ENCODE measurements at regions not wholly inside any gene's neighbourhood (a gene's known extent, or its start where the extent isn't known, plus 50 kb on each side); places are given as distances from the start of the nearest gene placed in this dataset.

GRCh38 chr1:4126251-4126650, 226.2 kb upstream of the C1orf174 start:
- no peak for DNase-seq (ENCODE audit: low spot score)
- H3K27me3 ChIP-seq = no peaks in the 10 kb centered on the region
- H3K9me3 ChIP-seq = no peaks in the 10 kb centered on the region
- no peak overlapping the region for H3K4me3 ChIP-seq
- TF ChIP-seq, protein P1, sequence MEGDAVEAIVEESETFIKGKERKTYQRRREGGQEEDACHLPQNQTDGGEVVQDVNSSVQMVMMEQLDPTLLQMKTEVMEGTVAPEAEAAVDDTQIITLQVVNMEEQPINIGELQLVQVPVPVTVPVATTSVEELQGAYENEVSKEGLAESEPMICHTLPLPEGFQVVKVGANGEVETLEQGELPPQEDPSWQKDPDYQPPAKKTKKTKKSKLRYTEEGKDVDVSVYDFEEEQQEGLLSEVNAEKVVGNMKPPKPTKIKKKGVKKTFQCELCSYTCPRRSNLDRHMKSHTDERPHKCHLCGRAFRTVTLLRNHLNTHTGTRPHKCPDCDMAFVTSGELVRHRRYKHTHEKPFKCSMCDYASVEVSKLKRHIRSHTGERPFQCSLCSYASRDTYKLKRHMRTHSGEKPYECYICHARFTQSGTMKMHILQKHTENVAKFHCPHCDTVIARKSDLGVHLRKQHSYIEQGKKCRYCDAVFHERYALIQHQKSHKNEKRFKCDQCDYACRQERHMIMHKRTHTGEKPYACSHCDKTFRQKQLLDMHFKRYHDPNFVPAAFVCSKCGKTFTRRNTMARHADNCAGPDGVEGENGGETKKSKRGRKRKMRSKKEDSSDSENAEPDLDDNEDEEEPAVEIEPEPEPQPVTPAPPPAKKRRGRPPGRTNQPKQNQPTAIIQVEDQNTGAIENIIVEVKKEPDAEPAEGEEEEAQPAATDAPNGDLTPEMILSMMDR (IDR thresholded peaks at IDR 0.05) = no peak
- H3K4me1 ChIP-seq = no peaks in the 10 kb centered on the region
- no peak overlapping the region for H3K27ac ChIP-seq
- H3K36me3 ChIP-seq = no peaks in the 10 kb centered on the region

DNA sequence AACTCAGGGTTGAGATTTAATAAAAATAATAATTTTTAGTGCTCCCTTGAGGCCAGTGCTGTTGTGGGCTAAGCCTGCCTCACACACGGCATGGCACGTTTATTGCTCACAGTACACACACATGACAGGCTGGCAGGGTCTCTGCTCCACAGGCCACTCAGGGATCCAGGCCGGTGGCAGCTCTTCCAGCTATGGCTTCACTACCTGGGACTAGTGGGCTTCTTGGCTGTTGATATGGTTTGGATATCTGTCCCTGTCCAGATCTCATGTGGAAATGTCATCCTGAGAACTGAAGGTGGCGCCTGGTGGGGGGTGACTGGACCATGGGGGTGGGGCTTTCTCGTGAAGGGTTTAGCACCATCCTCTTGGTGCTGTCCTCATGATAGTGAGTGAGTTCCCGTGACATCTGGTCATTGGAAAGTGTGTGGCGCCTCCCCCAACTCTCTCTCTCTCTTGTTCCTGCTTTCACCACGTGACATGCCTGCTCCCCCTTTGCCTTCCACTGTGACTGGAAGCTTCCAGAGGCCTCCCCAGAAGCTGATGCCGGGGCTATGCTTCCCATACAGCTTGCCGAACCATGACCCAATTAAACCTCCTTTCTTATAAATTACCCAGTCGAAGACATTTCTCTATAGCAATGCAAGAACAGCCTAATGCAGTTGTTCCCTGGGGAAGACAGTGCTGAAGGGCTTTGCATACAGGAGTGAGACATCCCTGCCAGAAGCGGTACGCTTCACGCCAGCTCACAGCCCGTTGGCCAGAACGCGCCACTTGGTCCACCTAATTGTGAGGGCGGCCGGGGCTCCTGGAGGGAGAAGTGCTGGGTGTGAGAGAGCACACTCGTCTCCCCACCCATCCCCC, 226.9 kb upstream of the C1orf174 start:
- Histone ChIP-seq H3K27me3 (no peaks in the 10 kb centered on the region), H3K27ac (no peak overlapping the region), H3K4me1 (no peaks in the 10 kb centered on the region), H3K36me3 (no peaks in the 10 kb centered on the region), H3K4me3 (no peak overlapping the region), H3K9me3 (no peaks in the 10 kb centered on the region)
- TF ChIP-seq, protein P1 (IDR thresholded peaks at IDR 0.05) = no peak
- DNase-seq (ENCODE audit: low spot score) = no peak

GRCh38 chr1:4127592-4128140, 227.6 kb upstream of the C1orf174 start:
- H3K27me3 ChIP-seq = no peaks in the 10 kb centered on the region
- TF ChIP-seq, protein P1 (IDR thresholded peaks at IDR 0.05) = no peak
- DNase-seq (ENCODE audit: low spot score) = no peak

GRCh38 chr1:4128616-4129015, 228.5 kb upstream of the C1orf174 start:
- no peak overlapping the region for H3K4me3 ChIP-seq
- H3K27me3 ChIP-seq = no peaks in the 10 kb centered on the region

More at GRCh38 chr1:4127592-4128140, 227.6 kb upstream of the C1orf174 start:
- no peaks in the 10 kb centered on the region for H3K9me3 ChIP-seq
- H3K36me3 ChIP-seq = no peaks in the 10 kb centered on the region
- H3K4me1 ChIP-seq = no peaks in the 10 kb centered on the region
- H3K4me3 ChIP-seq = no peak overlapping the region
- H3K27ac ChIP-seq = no peak overlapping the region

GRCh38 chr1:4129693-4130092, 229.6 kb upstream of the C1orf174 start:
- H3K27ac ChIP-seq = no peak overlapping the region
- no peak overlapping the region for H3K4me3 ChIP-seq
- no peaks in the 10 kb centered on the region for H3K4me1 ChIP-seq
- TF ChIP-seq, protein P1 (IDR thresholded peaks at IDR 0.05) = no peak
- H3K9me3 ChIP-seq = no peaks in the 10 kb centered on the region
- H3K36me3 ChIP-seq = no peaks in the 10 kb centered on the region
- no peaks in the 10 kb centered on the region for H3K27me3 ChIP-seq
- no peak for DNase-seq (ENCODE audit: low spot score)

More at GRCh38 chr1:4128616-4129015, 228.5 kb upstream of the C1orf174 start:
- no peaks in the 10 kb centered on the region for H3K36me3 ChIP-seq
- no peaks in the 10 kb centered on the region for H3K4me1 ChIP-seq
- no peak for DNase-seq (ENCODE audit: low spot score)
- no peaks in the 10 kb centered on the region for H3K9me3 ChIP-seq
- no peak overlapping the region for H3K27ac ChIP-seq
- TF ChIP-seq, protein P1 (IDR thresholded peaks at IDR 0.05) = no peak
